Activated T-cell treated with anti-CD3 and anti-CD28 coated beads, Interleukin-2, amount 50 U/mL, for 1 hour (primary cell): ENCODE measurements at regions not wholly inside any gene's neighbourhood (a gene's known extent, or its start where the extent isn't known, plus 50 kb on each side); places are given as distances from the start of the nearest gene placed in this dataset.
"Not testable (repeated sequence)": the region's sequence is repeated elsewhere in the genome, so short reads cannot be mapped to it uniquely, and the experiment has no call there.

ENCODE experiments used
- DNase-seq: peaks from one replicate; pipeline ENCODE4 v3.0.0-alpha.2; 2020

GRCh38 chr1:229018674-229019295, 252.1 kb upstream of the RAB4A start:
- no peak for DNase-seq

GRCh38 chr1:229019663-229020271, 251.1 kb upstream of the RAB4A start:
- DNase-seq, result no peak

GRCh38 chr1:229021034-229021433, 249.9 kb upstream of the RAB4A start:
- not testable (repeated sequence) for DNase-seq

DNA sequence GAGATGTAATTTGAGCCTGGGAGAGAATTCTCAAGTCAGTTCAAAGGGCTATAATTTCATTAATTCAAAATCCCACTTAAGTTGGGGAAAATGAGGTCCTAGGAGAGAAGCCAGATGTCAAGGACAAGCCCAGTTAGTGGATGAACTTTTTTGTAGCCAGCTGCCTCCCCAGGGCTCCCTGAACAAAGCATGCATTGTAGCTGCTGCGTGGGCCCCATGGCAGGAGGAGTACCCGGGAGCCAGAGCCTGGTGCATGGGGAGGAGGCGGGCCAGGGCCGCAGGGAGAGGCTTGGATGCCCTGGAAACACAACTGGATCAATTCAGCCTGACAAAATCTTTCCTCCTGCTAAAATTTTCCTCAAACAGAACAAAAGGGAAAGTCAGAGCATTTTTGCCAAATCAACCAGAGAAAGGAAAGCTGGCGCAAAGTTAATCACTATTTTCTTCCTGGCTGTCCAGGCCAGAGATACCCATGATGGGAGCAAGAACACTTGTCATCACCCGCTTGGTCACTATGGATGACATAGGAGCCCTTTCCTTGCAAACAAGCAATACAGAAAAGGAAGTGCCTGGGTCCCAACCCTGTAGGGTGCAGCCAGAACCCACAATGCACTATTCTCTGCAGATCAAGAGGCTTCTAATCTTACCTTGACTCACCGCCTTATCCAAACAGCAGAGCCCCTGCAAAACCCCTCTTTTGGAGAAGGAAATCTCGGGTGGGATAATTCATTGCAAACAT, 248.1 kb upstream of the RAB4A start:
- no peak for DNase-seq

GRCh38 chr1:229023651-229024300, 247.1 kb upstream of the RAB4A start:
- no peak for DNase-seq

- no peak for DNase-seq
Measured at GRCh38 chr1:229024528-229025130, 246.3 kb upstream of the RAB4A start.

DNA sequence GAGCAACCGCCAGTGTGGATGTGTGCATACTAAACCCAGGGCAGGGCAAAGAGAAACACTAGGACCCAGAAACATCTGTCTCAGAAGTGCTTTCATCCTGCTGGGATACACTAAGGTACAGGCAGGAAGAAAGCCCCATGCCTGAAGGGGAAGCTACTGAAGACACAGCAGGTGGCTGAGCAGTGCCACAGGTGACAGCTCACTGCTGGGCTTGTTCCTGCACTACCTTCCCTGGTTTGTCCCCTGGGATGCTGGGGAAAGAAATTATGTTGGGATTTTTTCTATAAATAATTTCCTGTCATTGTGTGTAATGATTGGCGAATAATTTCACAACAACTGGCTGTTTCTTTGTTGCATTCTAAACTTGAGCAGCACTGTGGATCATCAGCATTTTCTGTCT, 245.3 kb upstream of the RAB4A start:
- no peak for DNase-seq

DNA sequence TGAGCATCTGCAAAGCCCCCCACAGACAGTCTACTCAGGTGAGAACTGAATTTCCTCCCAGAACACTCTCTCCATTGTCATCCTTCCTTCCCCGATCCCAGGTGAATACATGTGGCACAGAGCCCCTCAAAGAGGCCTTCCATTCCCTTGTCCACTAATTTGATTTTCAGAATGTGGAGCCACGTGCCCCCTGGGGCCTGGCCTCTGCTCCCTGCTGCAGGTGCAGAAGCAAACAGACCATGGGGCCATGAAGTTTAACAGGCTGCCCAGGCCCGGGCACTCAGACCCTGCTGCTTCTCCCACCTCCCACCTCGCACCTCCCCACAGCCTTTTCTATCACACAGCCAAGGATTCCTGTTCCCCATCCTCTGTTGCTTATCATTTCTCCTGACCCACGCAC, 243.8 kb upstream of the RAB4A start:
- DNase-seq, result no peak

GRCh38 chr1:229027622-229028182, 243.2 kb upstream of the RAB4A start:
- no peak for DNase-seq

DNA sequence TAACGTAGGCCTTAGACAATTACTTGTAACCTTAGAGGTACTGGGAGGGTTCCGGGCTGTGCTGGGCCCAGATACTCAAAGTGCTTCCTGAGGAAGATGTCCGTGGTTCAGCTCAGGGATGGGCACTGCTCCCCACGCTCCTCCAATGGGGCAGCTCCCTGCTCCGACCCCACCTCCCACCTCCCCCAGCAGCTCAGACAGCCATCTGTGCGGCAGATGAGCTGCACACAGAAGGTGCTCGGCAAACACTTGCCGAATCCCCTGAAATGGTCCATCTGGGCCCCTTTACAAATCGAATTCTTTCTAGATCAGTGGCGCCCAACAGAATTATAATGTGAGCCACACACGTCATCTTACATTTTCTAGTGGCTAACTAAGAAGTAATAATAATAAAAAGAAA, 242.4 kb upstream of the RAB4A start:
- no peak for DNase-seq

GRCh38 chr1:229028987-229029878, 241.7 kb upstream of the RAB4A start:
- DNase-seq, result no peak

DNA sequence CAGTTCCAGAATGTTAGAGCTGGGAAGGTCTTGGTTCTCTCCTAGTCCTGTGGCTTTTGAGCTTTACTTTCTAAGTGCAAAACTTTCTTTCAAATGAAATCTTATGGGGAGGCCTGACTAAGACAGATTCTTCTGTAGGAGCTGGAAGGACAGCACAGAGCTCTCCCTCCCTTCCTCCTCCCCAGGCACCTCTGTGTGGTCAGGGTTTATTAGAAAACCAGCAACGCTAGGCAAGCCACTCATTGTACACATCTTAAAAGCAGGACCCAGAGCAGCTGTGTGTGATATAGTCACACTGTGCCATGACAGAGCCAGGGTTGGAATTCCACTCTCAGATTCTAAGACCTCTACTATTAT, 241.1 kb upstream of the RAB4A start:
- no peak for DNase-seq

GRCh38 chr1:229030630-229031029, 240.3 kb upstream of the RAB4A start:
- no peak for DNase-seq

DNA sequence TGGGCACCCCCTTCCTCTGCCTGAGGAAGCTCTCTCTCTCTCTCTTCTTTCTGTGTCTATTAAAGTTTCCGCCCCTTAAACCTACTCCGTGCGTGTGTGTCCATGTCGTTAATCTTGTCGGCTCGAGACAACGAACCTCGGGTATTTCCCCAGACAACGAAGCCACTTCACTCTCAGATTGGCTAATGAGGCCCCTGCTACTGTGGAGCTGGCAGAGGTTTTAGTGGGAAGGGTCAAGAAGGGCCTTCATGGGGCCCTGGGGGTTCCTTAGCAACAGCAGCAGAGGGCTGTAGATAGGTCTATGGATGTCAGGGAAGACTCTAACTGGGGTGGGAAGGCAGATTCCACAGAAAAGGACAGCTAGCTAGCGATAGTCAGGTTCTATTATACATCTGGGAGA, 239.8 kb upstream of the RAB4A start:
- DNase-seq, result no peak

GRCh38 chr1:229031481-229032341, 239.2 kb upstream of the RAB4A start:
- DNase-seq, result no peak

GRCh38 chr1:229032375-229032774, 238.5 kb upstream of the RAB4A start:
- no peak for DNase-seq

GRCh38 chr1:229033480-229033879, 237.4 kb upstream of the RAB4A start:
- DNase-seq, result no peak

GRCh38 chr1:229034342-229034741, 236.6 kb upstream of the RAB4A start:
- no peak for DNase-seq

- DNase-seq, result no peak
Measured at GRCh38 chr1:229035054-229035747, 235.7 kb upstream of the RAB4A start.

- DNase-seq, result no peak
Measured at GRCh38 chr1:229035748-229036082, 235.2 kb upstream of the RAB4A start.
